HepG2 (cell line): ENCODE measurements at regions not wholly inside any gene's neighbourhood (a gene's known extent, or its start where the extent isn't known, plus 50 kb on each side); places are given as distances from the start of the nearest gene placed in this dataset.

Experiments
- AGO2 ChIP-seq: fragments of 200-400 bp; formaldehyde crosslinking; optimal IDR thresholded peaks from 2 replicates; pipeline ENCODE3; 2017; ENCODE audit warnings: mild to moderate bottlenecking, low read depth, low read length, moderate library complexity
- CC2D1A ChIP-seq: sonication (generic); formaldehyde crosslinking; IDR thresholded peaks from 2 replicates; pipeline ENCODE4 v1.8.1; 2023; ENCODE audit warnings: mild to moderate bottlenecking, missing genetic modification reagents
- GATAD2A ChIP-seq: IDR thresholded peaks from 2 replicates; pipeline ENCODE4 v1.6.1; 2016
- HDAC1 ChIP-seq: sonication (generic); formaldehyde crosslinking; IDR thresholded peaks from 2 replicates; pipeline ENCODE4 v1.5.1; 2020; ENCODE audit warnings: mild to moderate bottlenecking, missing genetic modification reagents
- KDM1A ChIP-seq: IDR thresholded peaks from 2 replicates; pipeline ENCODE4 v1.6.1; 2016; ENCODE audit warnings: missing compliant biosample characterization
- NFIC ChIP-seq: IDR thresholded peaks from 2 replicates; pipeline ENCODE4 v1.6.1; 2012; ENCODE audit warnings: mild to moderate bottlenecking, low read length, inconsistent platforms
- NFKB2 ChIP-seq: sonication (generic); formaldehyde crosslinking; IDR thresholded peaks from 2 replicates; pipeline ENCODE4 v1.4.0; 2020; ENCODE audit warnings: missing genetic modification reagents, borderline replicate concordance
- RFX3 ChIP-seq: IDR thresholded peaks from 2 replicates; pipeline ENCODE4 v1.6.1; 2016; ENCODE audit warnings: missing biosample characterization, missing genetic modification reagents
- TCF7 ChIP-seq: sonication (generic); IDR thresholded peaks from 2 replicates; pipeline ENCODE4 v1.6.1; 2016; ENCODE audit warnings: antibody characterized with exemption, low read depth
- TRIM24 ChIP-seq: sonication (generic); formaldehyde crosslinking; IDR thresholded peaks from 2 replicates; pipeline ENCODE4 v1.8.0; 2022; ENCODE audit warnings: mild to moderate bottlenecking, missing genetic modification reagents
- ZMAT3 ChIP-seq: sonication (generic); formaldehyde crosslinking; conservative IDR thresholded peaks from 2 replicates; pipeline ENCODE4 v1.7.0; 2021; ENCODE audit warnings: missing genetic modification reagents
- ZNF230 ChIP-seq: sonication (generic); formaldehyde crosslinking; IDR thresholded peaks from 2 replicates; pipeline ENCODE4 v1.4.0; 2020; ENCODE audit warnings: mild to moderate bottlenecking, missing genetic modification reagents
- ZNF274 ChIP-seq: sonication (generic); formaldehyde crosslinking; IDR thresholded peaks from 2 replicates; pipeline ENCODE4 v1.5.1; 2020; ENCODE audit warnings: mild to moderate bottlenecking, missing genetic modification reagents
- ZNF326 ChIP-seq: sonication (generic); formaldehyde crosslinking; IDR thresholded peaks from 2 replicates; pipeline ENCODE4 v1.4.0; 2020; ENCODE audit warnings: missing genetic modification reagents, borderline replicate concordance
- ZNF331 ChIP-seq: sonication (generic); formaldehyde crosslinking; IDR thresholded peaks from 2 replicates; pipeline ENCODE4 v1.4.0; 2020; ENCODE audit warnings: missing genetic modification reagents
- ZNF431 ChIP-seq: sonication (generic); formaldehyde crosslinking; IDR thresholded peaks from 2 replicates; pipeline ENCODE4 v1.9.0; 2022; ENCODE audit warnings: missing genetic modification reagents, low read depth, mild to moderate bottlenecking, borderline replicate concordance
- ZNF510 ChIP-seq: sonication (generic); formaldehyde crosslinking; IDR thresholded peaks from 2 replicates; pipeline ENCODE4 v1.4.0; 2020; ENCODE audit warnings: low read depth, mild to moderate bottlenecking, missing genetic modification reagents
- TF ChIP-seq, protein P1 (sequence below): sonication (generic); formaldehyde crosslinking; IDR thresholded peaks from 2 replicates; pipeline ENCODE4 v1.4.0; 2020; ENCODE audit warnings: mild to moderate bottlenecking, missing genetic modification reagents
- TF ChIP-seq, protein P2 (sequence below): sonication (generic); formaldehyde crosslinking; IDR thresholded peaks from 2 replicates; pipeline ENCODE4 v1.4.0; 2020; ENCODE audit warnings: missing genetic modification reagents
- TF ChIP-seq, protein P3 (sequence below): sonication (generic); formaldehyde crosslinking; IDR thresholded peaks from 2 replicates; pipeline ENCODE4 v1.8.0; 2022; ENCODE audit warnings: missing genetic modification reagents, mild to moderate bottlenecking, borderline replicate concordance
- TF ChIP-seq, protein P4 (sequence below): sonication (generic); formaldehyde crosslinking; IDR thresholded peaks from 2 replicates; pipeline ENCODE4 v1.4.0; 2020; ENCODE audit warnings: missing genetic modification reagents, mild to moderate bottlenecking, borderline replicate concordance
- TF ChIP-seq, protein P5 (sequence below): sonication (generic); formaldehyde crosslinking; IDR thresholded peaks from 2 replicates; pipeline ENCODE4 v1.8.0; 2022; ENCODE audit warnings: mild to moderate bottlenecking, missing genetic modification reagents, moderate library complexity

DNA sequence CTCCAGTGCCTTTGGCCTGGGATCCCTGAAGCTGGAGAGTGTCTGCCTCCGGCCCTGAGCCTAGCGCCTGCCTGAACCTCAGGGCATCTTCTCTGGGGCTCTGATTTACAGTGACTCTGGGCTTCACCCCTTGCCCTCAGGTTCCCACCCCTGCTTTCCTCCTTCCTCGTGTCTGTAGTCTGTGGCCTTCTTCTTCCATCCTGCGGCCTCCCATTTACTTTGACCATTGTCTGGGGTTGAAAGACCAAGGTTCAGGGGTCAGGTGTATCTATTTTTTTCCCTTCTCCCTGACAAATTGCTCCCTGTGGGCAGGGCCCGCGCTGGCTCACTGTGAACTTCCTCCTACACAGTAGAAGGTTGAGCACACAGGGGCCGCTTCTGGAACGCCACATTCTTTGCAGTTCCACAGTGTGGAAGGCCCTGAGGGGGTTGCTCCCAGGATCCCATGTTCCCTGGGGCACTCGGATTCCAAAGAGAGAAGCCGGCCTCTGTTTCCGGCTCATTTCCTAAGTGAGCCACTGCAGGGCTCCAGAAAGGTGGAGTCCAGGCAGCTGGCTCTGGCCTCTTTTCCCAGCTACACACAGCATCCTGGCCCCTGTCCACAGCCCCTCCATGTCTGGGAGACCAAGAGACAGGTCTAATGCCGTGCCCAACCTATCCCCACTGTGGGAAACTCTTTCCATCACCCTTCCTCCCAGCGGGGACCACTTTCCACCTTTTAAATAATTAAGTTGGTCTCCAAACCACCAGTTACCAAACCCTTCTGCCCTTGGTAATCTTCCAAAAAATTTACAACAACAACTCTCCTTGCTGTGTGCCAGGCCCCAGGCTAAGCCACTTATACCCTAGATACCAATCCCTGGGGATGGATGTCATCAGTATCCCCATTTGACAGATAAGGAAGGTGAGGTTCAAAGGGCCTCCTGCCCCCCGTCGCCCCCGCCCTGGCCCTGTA, 140.3 kb upstream of the IER5L start (continued):
- TF ChIP-seq, protein P1, sequence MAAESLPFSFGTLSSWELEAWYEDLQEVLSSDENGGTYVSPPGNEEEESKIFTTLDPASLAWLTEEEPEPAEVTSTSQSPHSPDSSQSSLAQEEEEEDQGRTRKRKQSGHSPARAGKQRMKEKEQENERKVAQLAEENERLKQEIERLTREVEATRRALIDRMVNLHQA (CRISPR knock-in tag): no peak
- TF ChIP-seq ZNF331 (CRISPR knock-in tag) (no peak), GATAD2A (CRISPR knock-in tag) (peak; percentile 38; the same call in 1 of the 2 replicates), CC2D1A (no peak), HDAC1 (CRISPR knock-in tag) (no peak), NFIC (no peak), TCF7 (0 out of 2 replicates have a peak, but pooled peaks have one; percentile 20), RFX3 (CRISPR knock-in tag) (no peak), KDM1A (CRISPR knock-in tag) (no peak), ZMAT3 (CRISPR knock-in tag) (no peak), ZNF274 (CRISPR knock-in tag) (no peak), TRIM24 (CRISPR knock-in tag) (no peak), ZNF230 (CRISPR knock-in tag) (0 out of 2 replicates have a peak, but pooled peaks have one; percentile 10), NFKB2 (CRISPR knock-in tag) (no peak), ZNF510 (CRISPR knock-in tag) (no peak), AGO2 (no peak), ZNF431 (CRISPR knock-in tag) (no peak), ZNF326 (no peak)
- TF ChIP-seq, protein P2, sequence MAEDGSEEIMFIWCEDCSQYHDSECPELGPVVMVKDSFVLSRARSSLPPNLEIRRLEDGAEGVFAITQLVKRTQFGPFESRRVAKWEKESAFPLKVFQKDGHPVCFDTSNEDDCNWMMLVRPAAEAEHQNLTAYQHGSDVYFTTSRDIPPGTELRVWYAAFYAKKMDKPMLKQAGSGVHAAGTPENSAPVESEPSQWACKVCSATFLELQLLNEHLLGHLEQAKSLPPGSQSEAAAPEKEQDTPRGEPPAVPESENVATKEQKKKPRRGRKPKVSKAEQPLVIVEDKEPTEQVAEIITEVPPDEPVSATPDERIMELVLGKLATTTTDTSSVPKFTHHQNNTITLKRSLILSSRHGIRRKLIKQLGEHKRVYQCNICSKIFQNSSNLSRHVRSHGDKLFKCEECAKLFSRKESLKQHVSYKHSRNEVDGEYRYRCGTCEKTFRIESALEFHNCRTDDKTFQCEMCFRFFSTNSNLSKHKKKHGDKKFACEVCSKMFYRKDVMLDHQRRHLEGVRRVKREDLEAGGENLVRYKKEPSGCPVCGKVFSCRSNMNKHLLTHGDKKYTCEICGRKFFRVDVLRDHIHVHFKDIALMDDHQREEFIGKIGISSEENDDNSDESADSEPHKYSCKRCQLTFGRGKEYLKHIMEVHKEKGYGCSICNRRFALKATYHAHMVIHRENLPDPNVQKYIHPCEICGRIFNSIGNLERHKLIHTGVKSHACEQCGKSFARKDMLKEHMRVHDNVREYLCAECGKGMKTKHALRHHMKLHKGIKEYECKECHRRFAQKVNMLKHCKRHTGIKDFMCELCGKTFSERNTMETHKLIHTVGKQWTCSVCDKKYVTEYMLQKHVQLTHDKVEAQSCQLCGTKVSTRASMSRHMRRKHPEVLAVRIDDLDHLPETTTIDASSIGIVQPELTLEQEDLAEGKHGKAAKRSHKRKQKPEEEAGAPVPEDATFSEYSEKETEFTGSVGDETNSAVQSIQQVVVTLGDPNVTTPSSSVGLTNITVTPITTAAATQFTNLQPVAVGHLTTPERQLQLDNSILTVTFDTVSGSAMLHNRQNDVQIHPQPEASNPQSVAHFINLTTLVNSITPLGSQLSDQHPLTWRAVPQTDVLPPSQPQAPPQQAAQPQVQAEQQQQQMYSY (CRISPR knock-in tag): no peak
- TF ChIP-seq, protein P3, sequence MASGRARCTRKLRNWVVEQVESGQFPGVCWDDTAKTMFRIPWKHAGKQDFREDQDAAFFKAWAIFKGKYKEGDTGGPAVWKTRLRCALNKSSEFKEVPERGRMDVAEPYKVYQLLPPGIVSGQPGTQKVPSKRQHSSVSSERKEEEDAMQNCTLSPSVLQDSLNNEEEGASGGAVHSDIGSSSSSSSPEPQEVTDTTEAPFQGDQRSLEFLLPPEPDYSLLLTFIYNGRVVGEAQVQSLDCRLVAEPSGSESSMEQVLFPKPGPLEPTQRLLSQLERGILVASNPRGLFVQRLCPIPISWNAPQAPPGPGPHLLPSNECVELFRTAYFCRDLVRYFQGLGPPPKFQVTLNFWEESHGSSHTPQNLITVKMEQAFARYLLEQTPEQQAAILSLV (CRISPR knock-in tag): no peak
- TF ChIP-seq, protein P4, sequence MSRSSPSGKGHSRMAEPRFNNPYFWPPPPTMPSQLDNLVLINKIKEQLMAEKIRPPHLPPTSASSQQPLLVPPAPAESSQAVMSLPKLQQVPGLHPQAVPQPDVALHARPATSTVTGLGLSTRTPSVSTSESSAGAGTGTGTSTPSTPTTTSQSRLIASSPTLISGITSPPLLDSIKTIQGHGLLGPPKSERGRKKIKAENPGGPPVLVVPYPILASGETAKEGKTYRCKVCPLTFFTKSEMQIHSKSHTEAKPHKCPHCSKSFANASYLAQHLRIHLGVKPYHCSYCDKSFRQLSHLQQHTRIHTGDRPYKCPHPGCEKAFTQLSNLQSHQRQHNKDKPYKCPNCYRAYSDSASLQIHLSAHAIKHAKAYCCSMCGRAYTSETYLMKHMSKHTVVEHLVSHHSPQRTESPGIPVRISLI (CRISPR knock-in tag): peak; percentile 90
- TF ChIP-seq, protein P5, sequence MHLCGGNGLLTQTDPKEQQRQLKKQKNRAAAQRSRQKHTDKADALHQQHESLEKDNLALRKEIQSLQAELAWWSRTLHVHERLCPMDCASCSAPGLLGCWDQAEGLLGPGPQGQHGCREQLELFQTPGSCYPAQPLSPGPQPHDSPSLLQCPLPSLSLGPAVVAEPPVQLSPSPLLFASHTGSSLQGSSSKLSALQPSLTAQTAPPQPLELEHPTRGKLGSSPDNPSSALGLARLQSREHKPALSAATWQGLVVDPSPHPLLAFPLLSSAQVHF (CRISPR knock-in tag): no peak
